ENCODE measurements at regions not wholly inside any gene's neighbourhood (a gene's known extent, or its start where the extent isn't known, plus 50 kb on each side); places are given as distances from the start of the nearest gene placed in this dataset.

DNA sequence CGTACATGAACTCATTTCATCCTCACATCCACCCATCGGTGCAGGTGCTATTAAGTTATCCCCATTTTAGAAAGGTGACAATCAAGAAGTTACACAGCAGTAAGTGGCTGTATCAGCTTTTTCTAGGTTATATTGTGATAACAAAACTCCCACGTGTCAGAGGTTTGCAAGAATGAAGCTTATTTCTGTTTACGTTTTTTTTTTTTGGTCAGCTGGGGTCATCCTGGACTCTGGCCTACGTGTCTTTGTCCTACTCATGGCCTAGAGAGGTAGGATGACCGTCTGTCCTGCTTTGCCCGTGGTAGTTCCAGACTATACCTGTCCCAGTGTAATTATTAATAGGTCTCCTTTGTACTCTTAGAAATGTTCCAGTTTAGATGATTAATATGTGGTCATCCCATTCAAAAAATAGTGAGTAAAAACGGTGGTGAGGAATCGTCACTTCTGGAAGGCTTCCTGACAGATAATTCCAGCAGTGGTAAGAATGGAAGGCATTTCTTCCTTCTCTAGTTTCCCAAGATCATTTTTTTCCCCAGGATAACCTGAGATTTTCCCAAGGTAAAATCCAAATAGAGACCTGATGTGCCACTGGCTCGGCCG is 64.2 kb upstream of the KIF26B start:
- TF ChIP-seq, protein P1, sequence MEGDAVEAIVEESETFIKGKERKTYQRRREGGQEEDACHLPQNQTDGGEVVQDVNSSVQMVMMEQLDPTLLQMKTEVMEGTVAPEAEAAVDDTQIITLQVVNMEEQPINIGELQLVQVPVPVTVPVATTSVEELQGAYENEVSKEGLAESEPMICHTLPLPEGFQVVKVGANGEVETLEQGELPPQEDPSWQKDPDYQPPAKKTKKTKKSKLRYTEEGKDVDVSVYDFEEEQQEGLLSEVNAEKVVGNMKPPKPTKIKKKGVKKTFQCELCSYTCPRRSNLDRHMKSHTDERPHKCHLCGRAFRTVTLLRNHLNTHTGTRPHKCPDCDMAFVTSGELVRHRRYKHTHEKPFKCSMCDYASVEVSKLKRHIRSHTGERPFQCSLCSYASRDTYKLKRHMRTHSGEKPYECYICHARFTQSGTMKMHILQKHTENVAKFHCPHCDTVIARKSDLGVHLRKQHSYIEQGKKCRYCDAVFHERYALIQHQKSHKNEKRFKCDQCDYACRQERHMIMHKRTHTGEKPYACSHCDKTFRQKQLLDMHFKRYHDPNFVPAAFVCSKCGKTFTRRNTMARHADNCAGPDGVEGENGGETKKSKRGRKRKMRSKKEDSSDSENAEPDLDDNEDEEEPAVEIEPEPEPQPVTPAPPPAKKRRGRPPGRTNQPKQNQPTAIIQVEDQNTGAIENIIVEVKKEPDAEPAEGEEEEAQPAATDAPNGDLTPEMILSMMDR (conservative IDR thresholded peaks at IDR 0.05), result no peak
- TF ChIP-seq ZFX (IDR thresholded peaks at IDR 0.05), result no peak

All from C4-2B (cell line).